ENCODE measurements at regions not wholly inside any gene's neighbourhood (a gene's known extent, or its start where the extent isn't known, plus 50 kb on each side); places are given as distances from the start of the nearest gene placed in this dataset.

GRCh38 chr7:115789901-115790300, 240.7 kb downstream of the TFEC start:
- no peak for TF ChIP-seq POLR2AphosphoS5 (IDR thresholded peaks at IDR 0.05; ENCODE audit: low read depth)
- no peak for TF ChIP-seq EZH2 (IDR thresholded peaks at IDR 0.05; ENCODE audit: low read depth, unreplicated experiment)
- no peak for TF ChIP-seq CTCF (conservative IDR thresholded peaks at IDR 0.05; ENCODE audit: low read depth in 2 of 2)
- no peak for TF ChIP-seq ZNF331 (CRISPR knock-in tag; IDR thresholded peaks at IDR 0.05; ENCODE audit: low read depth)
- no peak for TF ChIP-seq EZH2phosphoT487 (IDR thresholded peaks at IDR 0.05; ENCODE audit: unreplicated experiment)
- TF ChIP-seq REST (IDR thresholded peaks at IDR 0.05; ENCODE audit: unreplicated experiment) = no peak
- TF ChIP-seq STAT1 (IDR thresholded peaks at IDR 0.05; ENCODE audit: unreplicated experiment) = no peak
- TF ChIP-seq CREB1 (CRISPR knock-in tag; IDR thresholded peaks at IDR 0.05; ENCODE audit: low read depth) = no peak
- no peak for TF ChIP-seq ZNF114 (CRISPR knock-in tag; IDR thresholded peaks at IDR 0.05)
